ENCODE measurements at regions not wholly inside any gene's neighbourhood (a gene's known extent, or its start where the extent isn't known, plus 50 kb on each side); places are given as distances from the start of the nearest gene placed in this dataset.

GRCh38 chr4:155604718-155605626 is 61.7 kb upstream of the GUCY1A1 start (continued):
- no peak for TF ChIP-seq CHD7 (IDR thresholded peaks at IDR 0.05; ENCODE audit: insufficient replicate concordance, low read length)
- no peak for TF ChIP-seq TAF7 (optimal IDR thresholded peaks at IDR 0.05; ENCODE audit: borderline replicate concordance, low read depth, low read length)
- no peak for TF ChIP-seq SRF (IDR thresholded peaks at IDR 0.05; ENCODE audit: low read depth, low read length)
- no peak for TF ChIP-seq BACH1 (IDR thresholded peaks at IDR 0.05; ENCODE audit: low read length)
- TF ChIP-seq CEBPB (IDR thresholded peaks at IDR 0.05; ENCODE audit: low read depth, low read length), result no peak
- no peak for TF ChIP-seq BRCA1 (IDR thresholded peaks at IDR 0.05; ENCODE audit: low read depth, low read length)
- TF ChIP-seq HDAC2 (IDR thresholded peaks at IDR 0.05; ENCODE audit: borderline replicate concordance in 1 of 2, low read depth in 2 of 2, low read length in 2 of 2), result no peak
- TF ChIP-seq KDM1A (IDR thresholded peaks at IDR 0.05; ENCODE audit: borderline replicate concordance, low read length), result no peak
- TF ChIP-seq RFX5 (IDR thresholded peaks at IDR 0.05; ENCODE audit: borderline replicate concordance, low read depth, low read length), result no peak
- TF ChIP-seq KDM4A (IDR thresholded peaks at IDR 0.05; ENCODE audit: low read depth, low read length, severe bottlenecking), result no peak

Data from H1 (cell line).